Nephron progenitor cell (in vitro differentiated cells): ENCODE measurements at regions not wholly inside any gene's neighbourhood (a gene's known extent, or its start where the extent isn't known, plus 50 kb on each side); places are given as distances from the start of the nearest gene placed in this dataset.

Source experiments
- DNase-seq: peaks from one replicate; pipeline ENCODE4 v3.0.0; 2021
- H3K27ac Mint-ChIP-seq: 2 replicates; pipeline ENCODE4 v1.8.0; 2021; ENCODE audit warnings: mild to moderate bottlenecking, moderate library complexity, mixed read lengths
- H3K27me3 Mint-ChIP-seq: 2 replicates; pipeline ENCODE4 v1.8.0; 2021; ENCODE audit warnings: mild to moderate bottlenecking, low read depth, mixed read lengths; ENCODE audit not compliant: poor library complexity
- H3K36me3 Mint-ChIP-seq: 2 replicates; pipeline ENCODE4 v1.8.0; 2021; ENCODE audit warnings: low read depth, mixed read lengths
- H3K4me1 Mint-ChIP-seq: 2 replicates; pipeline ENCODE4 v1.8.0; 2021; ENCODE audit warnings: mixed read lengths
- H3K4me3 Mint-ChIP-seq: 2 replicates; pipeline ENCODE4 v1.8.0; 2021; ENCODE audit warnings: mild to moderate bottlenecking, moderate library complexity, mixed read lengths
- H3K9me3 Mint-ChIP-seq: 2 replicates; pipeline ENCODE4 v1.8.0; 2021; ENCODE audit warnings: mild to moderate bottlenecking, moderate library complexity, mixed read lengths
- TF ChIP-seq, protein P1 (sequence below): fragments of 200-600 bp; sonication (generic); IDR thresholded peaks from 2 replicates; pipeline ENCODE4 v1.5.0; 2021; ENCODE audit warnings: antibody characterized with exemption

DNA sequence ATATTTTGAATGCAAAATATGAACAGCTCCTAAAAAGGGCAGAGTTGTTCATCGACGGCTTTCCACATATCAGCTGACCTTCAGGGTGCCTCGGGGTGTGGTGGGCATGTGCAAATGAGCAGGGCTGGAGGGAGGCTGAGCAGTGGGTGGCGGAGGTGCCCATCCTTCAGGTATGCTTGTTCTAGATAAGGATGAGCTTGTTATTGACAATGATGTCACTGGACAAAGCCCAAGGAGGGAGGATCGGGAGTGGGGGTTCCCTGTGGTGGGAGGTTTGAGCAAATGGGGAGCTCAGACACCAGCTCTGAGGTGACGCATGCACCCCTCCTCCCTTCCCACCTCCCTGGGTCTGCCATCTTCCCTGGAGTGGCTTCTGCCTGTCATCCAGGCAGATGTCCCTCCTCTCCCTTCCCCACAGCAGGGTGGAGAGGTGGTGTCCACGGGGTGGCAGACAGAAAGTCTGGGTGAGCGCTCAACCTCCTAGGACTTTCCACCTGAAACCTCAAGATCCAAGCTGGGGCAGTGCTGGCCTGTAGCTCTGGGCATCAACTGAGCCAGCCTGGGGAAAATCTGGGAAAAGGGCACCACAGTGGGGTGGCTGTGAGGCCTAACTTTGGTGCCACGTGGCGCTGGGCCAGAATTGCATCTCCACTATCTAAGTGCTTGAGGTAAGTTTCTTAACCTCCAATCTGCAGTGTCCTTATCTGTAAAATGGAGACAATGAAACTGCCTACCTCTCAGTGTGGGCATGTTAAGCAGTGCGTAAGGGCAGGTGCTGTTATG is 106.3 kb upstream of the THY1 start:
- H3K9me3 Mint-ChIP-seq = no peaks in the 10 kb centered on the region
- H3K27me3 Mint-ChIP-seq = peaks cover 45% of the 10 kb centered on the region
- DNase-seq = no peak
- TF ChIP-seq, protein P1, sequence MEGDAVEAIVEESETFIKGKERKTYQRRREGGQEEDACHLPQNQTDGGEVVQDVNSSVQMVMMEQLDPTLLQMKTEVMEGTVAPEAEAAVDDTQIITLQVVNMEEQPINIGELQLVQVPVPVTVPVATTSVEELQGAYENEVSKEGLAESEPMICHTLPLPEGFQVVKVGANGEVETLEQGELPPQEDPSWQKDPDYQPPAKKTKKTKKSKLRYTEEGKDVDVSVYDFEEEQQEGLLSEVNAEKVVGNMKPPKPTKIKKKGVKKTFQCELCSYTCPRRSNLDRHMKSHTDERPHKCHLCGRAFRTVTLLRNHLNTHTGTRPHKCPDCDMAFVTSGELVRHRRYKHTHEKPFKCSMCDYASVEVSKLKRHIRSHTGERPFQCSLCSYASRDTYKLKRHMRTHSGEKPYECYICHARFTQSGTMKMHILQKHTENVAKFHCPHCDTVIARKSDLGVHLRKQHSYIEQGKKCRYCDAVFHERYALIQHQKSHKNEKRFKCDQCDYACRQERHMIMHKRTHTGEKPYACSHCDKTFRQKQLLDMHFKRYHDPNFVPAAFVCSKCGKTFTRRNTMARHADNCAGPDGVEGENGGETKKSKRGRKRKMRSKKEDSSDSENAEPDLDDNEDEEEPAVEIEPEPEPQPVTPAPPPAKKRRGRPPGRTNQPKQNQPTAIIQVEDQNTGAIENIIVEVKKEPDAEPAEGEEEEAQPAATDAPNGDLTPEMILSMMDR = no peak
- no peaks in the 10 kb centered on the region for H3K36me3 Mint-ChIP-seq
- H3K4me1 Mint-ChIP-seq = no peaks in the 10 kb centered on the region
- no peak overlapping the region for H3K27ac Mint-ChIP-seq
- H3K4me3 Mint-ChIP-seq = no peak overlapping the region

DNA sequence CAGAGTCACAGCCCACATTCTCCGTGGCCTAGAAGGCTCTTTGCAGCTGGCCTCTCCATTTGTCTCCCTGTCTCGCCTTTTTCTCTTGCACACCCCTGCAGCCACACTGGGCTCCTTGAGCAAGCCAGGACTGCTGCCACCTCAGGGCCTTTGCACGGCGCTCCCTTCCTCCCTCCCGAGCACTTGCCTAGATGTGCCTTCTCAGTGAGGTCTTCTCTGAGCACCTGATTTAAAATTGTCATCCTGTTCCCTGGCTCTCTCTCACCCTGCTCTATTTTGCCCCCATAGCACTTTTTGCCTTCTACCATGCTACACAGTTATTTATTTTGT is 102.9 kb upstream of the THY1 start:
- no peaks in the 10 kb centered on the region for H3K9me3 Mint-ChIP-seq
- peaks cover 29% of the 10 kb centered on the region for H3K27me3 Mint-ChIP-seq
- no peak overlapping the region for H3K4me3 Mint-ChIP-seq
- H3K36me3 Mint-ChIP-seq = no peaks in the 10 kb centered on the region
- no peaks in the 10 kb centered on the region for H3K4me1 Mint-ChIP-seq
- DNase-seq = no peak
- TF ChIP-seq, protein P1 = no peak
- H3K27ac Mint-ChIP-seq = no peak overlapping the region

DNA sequence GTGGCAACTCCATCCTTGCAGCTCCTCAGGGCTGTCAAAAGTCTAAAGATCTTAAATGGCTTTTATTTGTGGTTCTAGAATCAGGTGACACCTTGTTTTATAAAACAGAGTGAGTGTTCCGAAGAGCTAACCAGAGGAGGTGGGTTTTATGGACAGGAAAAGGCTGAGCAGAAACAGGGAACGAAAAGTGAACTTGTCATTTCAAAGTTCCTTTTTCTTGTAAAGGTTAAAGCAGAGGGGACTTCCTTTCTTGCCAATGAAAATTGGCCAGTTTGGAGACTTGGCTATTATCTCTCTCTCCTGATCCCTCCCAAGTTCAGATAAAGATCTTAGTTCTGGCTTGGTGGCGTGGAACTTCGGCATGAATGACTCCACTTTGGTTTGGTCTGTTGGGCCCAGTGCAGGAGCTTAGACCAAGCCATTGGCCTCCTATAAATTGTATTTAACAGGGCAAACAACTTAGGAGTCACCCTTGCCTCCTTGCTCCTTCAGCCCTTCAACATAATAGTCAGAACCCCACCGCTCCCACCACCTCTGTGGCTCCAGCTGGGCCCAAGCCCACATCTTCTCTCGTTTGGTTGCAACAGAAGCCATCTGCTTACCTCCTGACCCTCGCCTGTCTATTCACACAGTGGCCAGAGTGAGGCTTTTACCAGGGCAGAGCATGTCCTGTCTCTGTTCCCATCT is 102.4 kb upstream of the THY1 start:
- Mint-ChIP-seq H3K36me3 (no peaks in the 10 kb centered on the region), H3K4me3 (no peak overlapping the region), H3K9me3 (no peaks in the 10 kb centered on the region), H3K27ac (no peak overlapping the region), H3K27me3 (peaks cover 29% of the 10 kb centered on the region), H3K4me1 (no peaks in the 10 kb centered on the region)
- no peak for DNase-seq
- TF ChIP-seq, protein P1 = no peak

DNA sequence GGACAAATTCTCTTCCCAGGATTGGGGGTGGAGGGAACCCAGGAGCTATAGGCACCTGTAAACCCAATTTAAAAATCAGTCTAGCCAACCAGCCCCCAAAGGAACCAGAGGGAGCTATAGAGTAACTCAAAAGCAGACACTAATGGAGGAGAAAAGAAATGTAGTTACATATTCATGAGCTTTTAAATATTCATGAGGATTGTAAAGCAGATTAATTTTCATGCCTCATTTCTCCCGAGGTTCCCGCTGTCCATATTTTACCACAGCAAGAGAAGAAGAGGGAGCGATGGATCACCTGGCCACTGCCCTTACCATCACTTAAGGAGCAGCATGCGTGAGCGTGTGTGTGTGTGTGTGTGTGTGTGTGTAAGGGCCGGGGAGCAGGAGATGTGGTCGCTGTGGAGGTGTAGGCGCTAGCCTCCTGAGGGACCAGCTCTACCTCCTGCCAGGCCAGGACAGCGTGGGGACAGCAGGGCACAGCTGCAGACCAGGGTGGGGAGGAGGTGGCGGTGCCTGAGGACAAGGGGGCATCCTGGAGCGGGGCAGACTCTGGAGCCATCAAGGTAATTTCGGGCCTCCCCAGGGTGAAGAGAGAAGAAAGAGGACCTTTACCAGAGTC is 100.7 kb upstream of the THY1 start:
- H3K27ac Mint-ChIP-seq = no peak overlapping the region
- no peak overlapping the region for H3K4me3 Mint-ChIP-seq
- H3K36me3 Mint-ChIP-seq = no peaks in the 10 kb centered on the region
- no peaks in the 10 kb centered on the region for H3K9me3 Mint-ChIP-seq
- TF ChIP-seq, protein P1 = no peak
- no peak for DNase-seq
- peaks cover 25% of the 10 kb centered on the region for H3K27me3 Mint-ChIP-seq
- no peaks in the 10 kb centered on the region for H3K4me1 Mint-ChIP-seq

DNA sequence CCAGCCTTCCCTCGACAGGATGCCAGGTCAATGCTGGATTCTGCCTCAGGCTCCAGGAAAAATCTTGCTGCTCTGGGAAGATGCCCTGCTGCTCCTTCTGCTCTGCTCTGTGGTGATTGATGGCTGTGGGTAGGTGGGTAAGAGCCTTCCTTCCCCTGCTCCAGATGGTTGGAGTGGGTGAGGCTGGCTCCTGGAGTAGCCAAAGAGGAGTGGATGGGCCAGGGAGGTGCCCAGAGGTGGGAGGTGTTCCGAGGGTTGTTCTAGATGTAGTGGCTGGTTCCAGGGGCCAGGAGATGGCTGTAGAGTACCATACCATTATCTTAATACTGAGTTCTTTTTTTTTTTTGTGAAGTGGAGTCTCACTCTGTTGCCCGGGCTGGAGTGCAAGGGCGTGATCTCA is 99.6 kb upstream of the THY1 start:
- TF ChIP-seq, protein P1 = no peak
- H3K4me3 Mint-ChIP-seq = no peak overlapping the region
- DNase-seq = no peak
- H3K27ac Mint-ChIP-seq = no peak overlapping the region
- H3K9me3 Mint-ChIP-seq = no peaks in the 10 kb centered on the region
- H3K36me3 Mint-ChIP-seq = no peaks in the 10 kb centered on the region
- peaks cover 32% of the 10 kb centered on the region for H3K27me3 Mint-ChIP-seq
- no peaks in the 10 kb centered on the region for H3K4me1 Mint-ChIP-seq
